K562 (cell line): ENCODE measurements at regions not wholly inside any gene's neighbourhood (a gene's known extent, or its start where the extent isn't known, plus 50 kb on each side); places are given as distances from the start of the nearest gene placed in this dataset.

Experiments
- ATF2 ChIP-seq: sonication (generic); formaldehyde crosslinking; IDR thresholded peaks from 2 replicates; pipeline ENCODE4 v1.8.1; 2022; ENCODE audit warnings: missing genetic modification reagents
- BRF2 ChIP-seq: IDR thresholded peaks from 3 replicates; pipeline ENCODE4 v1.6.1; 2011; ENCODE audit warnings: borderline replicate concordance, mild to moderate bottlenecking; ENCODE audit not compliant: insufficient read length, insufficient read depth
- CREB5 ChIP-seq: fragments of 250-450 bp; sonication (Bioruptor Pico); IDR thresholded peaks from 2 replicates; pipeline ENCODE4 v1.5.0; 2020; ENCODE audit warnings: mild to moderate bottlenecking
- CTCF ChIP-seq, 3 experiments: IDR thresholded peaks in 2 of 3; conservative IDR thresholded peaks in 1 of 3; 2 replicates each; pipeline ENCODE4 v1.5.1; 2011 to 2012; ENCODE audit warnings: low read length in 3 of 3, mild to moderate bottlenecking in 3 of 3, control low read depth in 2 of 3, improper control_type of control experiment in 1 of 3, inconsistent platforms in 1 of 3, low read depth in 1 of 3, mixed read lengths in 1 of 3, moderate library complexity in 1 of 3; ENCODE audit not compliant: insufficient read depth in 2 of 3
- KAT2B ChIP-seq: IDR thresholded peaks from one replicate; pipeline ENCODE4 v1.6.1; 2012; ENCODE audit warnings: low read depth, mild to moderate bottlenecking, control low read depth, inconsistent platforms, low read length, moderate library complexity
- NR3C1 ChIP-seq: sonication (generic); formaldehyde crosslinking; IDR thresholded peaks from 2 replicates; pipeline ENCODE4 v1.8.1; 2022; ENCODE audit warnings: missing genetic modification reagents
- POLR2A ChIP-seq: fragments of 450-650 bp; conservative IDR thresholded peaks from 2 replicates; pipeline ENCODE4 v1.6.1; 2016
- POLR2AphosphoS5 ChIP-seq: IDR thresholded peaks from 2 replicates; pipeline ENCODE4 v1.6.1; 2011; ENCODE audit warnings: mild to moderate bottlenecking, low read depth, low read length, moderate library complexity; ENCODE audit not compliant: control insufficient read depth, insufficient read depth
- SMC3 ChIP-seq: conservative IDR thresholded peaks from 2 replicates; pipeline ENCODE4 v1.6.1; 2011; ENCODE audit warnings: low read depth, low read length, improper control_type of control experiment; ENCODE audit not compliant: insufficient read depth
- STAT5B ChIP-seq: fragments of 250-450 bp; sonication (Bioruptor Pico); IDR thresholded peaks from 2 replicates; pipeline ENCODE4 v1.8.0; 2021; ENCODE audit warnings: mild to moderate bottlenecking, inconsistent platforms
- USF2 ChIP-seq: sonication (generic); formaldehyde crosslinking; IDR thresholded peaks from 2 replicates; pipeline ENCODE4 v1.5.0; 2020; ENCODE audit warnings: missing genetic modification reagents
- ZNF274 ChIP-seq: IDR thresholded peaks from 2 replicates; pipeline ENCODE4 v1.6.1; 2011; ENCODE audit warnings: low read depth, mild to moderate bottlenecking, low read length, moderate library complexity, borderline replicate concordance

- TF ChIP-seq CTCF (IDR thresholded peaks at IDR 0.05 in 2 of 3, conservative IDR thresholded peaks at IDR 0.05 in 1 of 3; ENCODE audit: insufficient read depth in 2 of 3, low read depth in 1 of 3, low read length in 3 of 3) (no peak), POLR2A (no peak), BRF2 (no peak), ZNF274 (no peak), POLR2AphosphoS5 (no peak), NR3C1 (CRISPR knock-in tag) (no peak), CREB5 (no peak), ATF2 (CRISPR knock-in tag) (no peak), KAT2B (no peak), USF2 (CRISPR knock-in tag) (no peak), STAT5B (CRISPR knock-in tag) (no peak), SMC3 (no peak)
These were observed 494.0 kb upstream of the NR2F2 start for GRCh38 chr15:95836536-95836935.
